ENCODE measurements at regions not wholly inside any gene's neighbourhood (a gene's known extent, or its start where the extent isn't known, plus 50 kb on each side); places are given as distances from the start of the nearest gene placed in this dataset.

- H3K4me3 Mint-ChIP-seq (ENCODE audit: unreplicated experiment): no peak overlapping the region
- no peaks in the 10 kb centered on the region for H3K36me3 Mint-ChIP-seq (ENCODE audit: unreplicated experiment)
- H3K9me3 Mint-ChIP-seq (ENCODE audit: unreplicated experiment): no peaks in the 10 kb centered on the region
- peaks cover 14% of the 10 kb centered on the region for H3K4me1 Mint-ChIP-seq (ENCODE audit: unreplicated experiment)
- H3K27me3 Mint-ChIP-seq (ENCODE audit: unreplicated experiment): peaks cover 4% of the 10 kb centered on the region
- no peak overlapping the region for H3K27ac Mint-ChIP-seq (ENCODE audit: unreplicated experiment)
- DNase-seq (ENCODE audit: extremely low spot score, unreplicated experiment): no peak
- no peak for TF ChIP-seq CTCF (IDR thresholded peaks at IDR 0.05)
These were observed 236.8 kb upstream of the UBE2E2 start for GRCh38 chr3:22966349-22966748.

GRCh38 chr3:22969276-22969675 is 233.9 kb upstream of the UBE2E2 start:
- no peak overlapping the region for H3K4me3 Mint-ChIP-seq (ENCODE audit: unreplicated experiment)
- TF ChIP-seq CTCF (IDR thresholded peaks at IDR 0.05): no peak
- peaks cover 4% of the 10 kb centered on the region for H3K27me3 Mint-ChIP-seq (ENCODE audit: unreplicated experiment)
- no peak overlapping the region for H3K27ac Mint-ChIP-seq (ENCODE audit: unreplicated experiment)
- no peaks in the 10 kb centered on the region for H3K9me3 Mint-ChIP-seq (ENCODE audit: unreplicated experiment)
- no peaks in the 10 kb centered on the region for H3K36me3 Mint-ChIP-seq (ENCODE audit: unreplicated experiment)
- DNase-seq (ENCODE audit: extremely low spot score, unreplicated experiment): no peak
- H3K4me1 Mint-ChIP-seq (ENCODE audit: unreplicated experiment): no peaks in the 10 kb centered on the region

- H3K9me3 Mint-ChIP-seq (ENCODE audit: unreplicated experiment): peaks cover 4% of the 10 kb centered on the region
- H3K4me1 Mint-ChIP-seq (ENCODE audit: unreplicated experiment): no peaks in the 10 kb centered on the region
- H3K27ac Mint-ChIP-seq (ENCODE audit: unreplicated experiment): no peak overlapping the region
- DNase-seq (ENCODE audit: extremely low spot score, unreplicated experiment): no peak
- peaks cover 4% of the 10 kb centered on the region for H3K27me3 Mint-ChIP-seq (ENCODE audit: unreplicated experiment)
- H3K36me3 Mint-ChIP-seq (ENCODE audit: unreplicated experiment): no peaks in the 10 kb centered on the region
- TF ChIP-seq CTCF (IDR thresholded peaks at IDR 0.05): no peak
- no peak overlapping the region for H3K4me3 Mint-ChIP-seq (ENCODE audit: unreplicated experiment)
These were observed 231.6 kb upstream of the UBE2E2 start for GRCh38 chr3:22971497-22971896.

- peaks cover 4% of the 10 kb centered on the region for H3K9me3 Mint-ChIP-seq (ENCODE audit: unreplicated experiment)
- H3K27ac Mint-ChIP-seq (ENCODE audit: unreplicated experiment): no peak overlapping the region
- H3K4me3 Mint-ChIP-seq (ENCODE audit: unreplicated experiment): no peak overlapping the region
- H3K36me3 Mint-ChIP-seq (ENCODE audit: unreplicated experiment): no peaks in the 10 kb centered on the region
- DNase-seq (ENCODE audit: extremely low spot score, unreplicated experiment): no peak
- peaks cover 23% of the 10 kb centered on the region for H3K4me1 Mint-ChIP-seq (ENCODE audit: unreplicated experiment)
- no peak for TF ChIP-seq CTCF (IDR thresholded peaks at IDR 0.05)
- no peaks in the 10 kb centered on the region for H3K27me3 Mint-ChIP-seq (ENCODE audit: unreplicated experiment)
These were observed 226.1 kb upstream of the UBE2E2 start for GRCh38 chr3:22977042-22977441.

- no peaks in the 10 kb centered on the region for H3K36me3 Mint-ChIP-seq (ENCODE audit: unreplicated experiment)
- H3K27me3 Mint-ChIP-seq (ENCODE audit: unreplicated experiment): no peaks in the 10 kb centered on the region
- peaks cover 4% of the 10 kb centered on the region for H3K9me3 Mint-ChIP-seq (ENCODE audit: unreplicated experiment)
- H3K4me1 Mint-ChIP-seq (ENCODE audit: unreplicated experiment): peaks cover 23% of the 10 kb centered on the region
- no peak for DNase-seq (ENCODE audit: extremely low spot score, unreplicated experiment)
- no peak overlapping the region for H3K27ac Mint-ChIP-seq (ENCODE audit: unreplicated experiment)
- no peak for TF ChIP-seq CTCF (IDR thresholded peaks at IDR 0.05)
- H3K4me3 Mint-ChIP-seq (ENCODE audit: unreplicated experiment): no peak overlapping the region
These were observed 225.4 kb upstream of the UBE2E2 start for GRCh38 chr3:22977650-22978289.
